AML-193 (cell line): ENCODE measurements at regions not wholly inside any gene's neighbourhood (a gene's known extent, or its start where the extent isn't known, plus 50 kb on each side); places are given as distances from the start of the nearest gene placed in this dataset.
A peak's percentile ranks its signal among the peaks of the same experiment; 100 is the strongest.
"Not testable (repeated sequence)": the region's sequence is repeated elsewhere in the genome, so short reads cannot be mapped to it uniquely, and the experiment has no call there.

ENCODE experiments used
- DNase-seq, 2 experiments: peaks; one replicate each; lab custom pipeline; 2025; lab: John Stamatoyannopoulos, UW

GRCh38 chr18:1671710-1672109, 767.0 kb downstream of the ADCYAP1 start:
- DNase-seq: not testable (repeated sequence)

GRCh38 chr18:1676387-1676786, 771.7 kb downstream of the ADCYAP1 start:
- no peak for DNase-seq

DNA sequence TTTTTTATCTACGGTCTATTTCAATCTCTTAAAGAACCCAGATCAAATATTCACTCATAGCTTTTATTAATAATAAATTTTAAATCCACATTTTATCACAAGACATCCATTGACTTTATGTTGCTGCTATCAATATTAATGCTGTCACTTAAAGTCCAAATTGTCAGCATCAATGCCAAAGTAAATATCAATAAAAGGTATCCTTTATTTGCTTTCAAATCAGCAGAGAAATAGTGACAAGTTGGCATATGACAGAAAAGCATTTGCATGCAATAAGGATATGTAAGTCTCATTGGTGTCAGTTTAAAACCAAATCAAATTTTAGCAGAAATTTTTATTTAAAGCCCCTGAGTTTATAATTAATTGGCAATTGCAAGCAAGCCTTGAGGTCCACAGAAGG, 775.4 kb downstream of the ADCYAP1 start:
- no peak for DNase-seq

DNA sequence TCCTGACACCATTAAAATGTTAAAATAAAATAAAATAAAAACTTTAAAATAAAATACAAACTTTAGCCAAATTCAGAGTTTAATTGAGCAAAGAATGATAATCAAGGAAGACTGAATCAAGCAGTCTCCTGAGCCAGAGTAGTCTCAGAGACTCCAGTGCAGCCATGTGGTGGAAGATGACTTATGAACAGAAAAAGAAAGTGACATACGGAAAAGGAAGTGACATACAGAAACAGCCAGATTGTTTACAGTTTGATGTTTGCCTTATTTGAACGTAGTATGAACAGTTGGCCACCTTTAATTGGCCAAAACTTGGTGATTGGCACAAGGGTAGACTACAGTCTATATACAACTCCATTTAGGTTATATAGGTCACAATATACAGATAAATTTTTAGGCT, 787.2 kb downstream of the ADCYAP1 start:
- no peak for DNase-seq

GRCh38 chr18:1708006-1708405, 803.3 kb downstream of the ADCYAP1 start:
- no peak for DNase-seq

DNA sequence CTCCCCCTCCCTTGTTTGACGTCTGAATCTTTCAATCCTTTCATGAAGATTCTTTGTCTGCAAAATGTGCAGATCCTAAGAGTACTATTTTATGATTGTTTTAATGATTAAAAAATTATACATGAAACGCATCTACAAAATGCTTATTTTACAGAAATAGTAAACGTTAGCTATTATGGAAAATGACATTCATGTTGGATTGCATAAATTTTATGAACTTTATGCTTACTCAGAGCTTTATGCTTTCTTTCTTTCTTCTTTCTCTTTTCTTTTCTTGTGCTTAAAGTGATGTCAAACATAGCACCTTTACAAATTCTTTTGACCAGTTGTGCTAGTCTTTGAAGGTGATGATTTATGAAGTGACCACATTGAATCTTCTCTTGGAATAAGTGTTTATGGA, 805.4 kb downstream of the ADCYAP1 start:
- no peak for DNase-seq

GRCh38 chr18:1732143-1732542, 827.5 kb downstream of the ADCYAP1 start:
- no peak for DNase-seq

- DNase-seq: no peak
These were observed 825.2 kb downstream of the METTL4 start for GRCh38 chr18:1746131-1746530.

DNA sequence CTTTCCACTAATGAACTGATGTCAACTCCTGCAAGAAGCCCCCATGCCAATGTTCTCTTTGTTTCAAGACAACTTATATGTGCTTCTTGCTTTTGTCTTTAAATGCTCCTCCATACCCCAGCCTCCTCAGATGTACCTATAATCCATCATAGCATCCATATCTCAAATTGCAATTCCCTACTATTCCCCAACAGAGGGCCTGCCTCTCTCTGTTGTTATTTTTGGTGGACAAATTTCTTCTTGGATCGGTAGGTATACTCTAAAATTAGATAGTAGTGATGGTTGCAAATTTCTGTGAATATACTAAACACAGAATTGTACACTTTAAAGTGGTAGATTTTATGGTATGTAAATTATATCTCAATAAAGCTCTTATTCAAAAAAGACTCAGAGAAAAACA, 820.1 kb downstream of the METTL4 start:
- DNase-seq: no peak

DNA sequence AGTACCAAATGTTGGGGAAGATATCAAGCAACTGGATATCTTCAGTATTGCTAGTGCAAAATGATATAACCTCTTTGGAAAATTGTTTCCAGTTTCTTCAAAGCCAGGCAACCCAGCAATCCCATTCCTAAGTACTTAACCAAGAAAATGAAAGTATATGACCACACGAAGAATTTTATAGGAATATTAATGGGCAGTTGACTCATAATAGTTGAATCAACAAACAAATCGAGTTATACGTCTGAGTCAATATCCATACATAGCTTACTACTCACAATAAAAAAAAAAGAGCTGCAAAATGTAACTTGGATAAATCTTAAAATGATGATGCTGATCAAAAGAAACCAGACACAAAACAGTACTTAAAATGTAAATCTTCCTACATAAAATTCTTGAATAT, 810.4 kb downstream of the METTL4 start:
- no peak for DNase-seq

DNA sequence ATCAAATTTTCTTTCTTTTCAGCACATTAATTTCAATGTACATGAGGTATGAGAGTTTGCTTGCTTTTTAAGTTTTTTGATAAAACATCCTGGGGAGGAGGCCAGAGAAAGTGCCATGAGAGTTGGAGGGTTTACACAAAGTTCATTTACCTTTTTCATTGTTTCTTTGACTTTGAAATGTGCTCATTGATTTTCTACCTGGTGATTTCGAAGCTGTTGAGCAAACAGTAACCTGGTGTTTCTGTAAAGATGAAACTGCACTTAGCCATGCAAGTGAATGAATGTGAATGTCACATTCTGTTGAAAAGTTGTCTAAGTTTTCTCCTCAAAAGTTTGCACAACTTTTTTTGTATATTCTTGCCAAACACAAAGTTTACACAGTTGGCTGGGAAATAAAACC, 797.0 kb downstream of the METTL4 start:
- DNase-seq: no peak

DNA sequence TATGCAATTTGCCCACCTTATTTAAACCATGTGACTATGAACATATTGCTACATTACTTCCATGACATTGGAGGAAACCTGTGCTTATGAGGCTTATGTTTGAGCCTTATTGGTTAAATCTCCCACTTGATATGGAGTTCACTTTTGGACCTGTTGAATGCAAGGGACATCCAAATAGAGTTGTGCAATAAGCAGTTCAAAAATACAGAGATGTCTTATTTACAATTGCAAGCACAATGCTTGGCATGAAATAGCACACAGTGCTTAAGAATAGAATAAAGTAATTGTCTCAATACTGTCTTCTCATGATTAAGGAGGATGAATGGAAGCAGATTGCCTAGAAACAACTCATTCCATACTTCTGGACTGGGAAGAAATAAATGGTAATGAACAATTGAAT, 793.5 kb downstream of the METTL4 start:
- peak in 1 of 2 experiments; percentile 10 for DNase-seq

GRCh38 chr18:1778496-1779178, 792.7 kb downstream of the METTL4 start:
- no peak for DNase-seq

DNA sequence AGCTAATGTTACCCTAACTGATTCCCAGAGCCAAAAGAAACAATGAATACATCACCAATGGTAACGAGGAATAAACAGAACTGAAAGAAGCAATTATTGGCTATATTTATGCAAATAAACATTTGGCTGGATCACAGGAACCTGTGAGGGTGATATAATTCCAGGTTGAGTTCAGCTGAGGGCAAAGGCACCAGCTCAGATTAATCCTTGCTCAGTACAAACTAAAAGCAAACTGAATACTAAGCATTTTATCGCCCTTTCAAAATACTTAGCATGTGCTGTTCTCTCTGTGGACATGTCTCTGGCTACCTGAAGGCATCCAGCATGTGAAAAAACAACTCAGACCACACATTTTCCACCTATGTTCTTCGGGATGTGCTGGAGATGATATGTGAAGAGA, 791.7 kb downstream of the METTL4 start:
- no peak for DNase-seq

DNA sequence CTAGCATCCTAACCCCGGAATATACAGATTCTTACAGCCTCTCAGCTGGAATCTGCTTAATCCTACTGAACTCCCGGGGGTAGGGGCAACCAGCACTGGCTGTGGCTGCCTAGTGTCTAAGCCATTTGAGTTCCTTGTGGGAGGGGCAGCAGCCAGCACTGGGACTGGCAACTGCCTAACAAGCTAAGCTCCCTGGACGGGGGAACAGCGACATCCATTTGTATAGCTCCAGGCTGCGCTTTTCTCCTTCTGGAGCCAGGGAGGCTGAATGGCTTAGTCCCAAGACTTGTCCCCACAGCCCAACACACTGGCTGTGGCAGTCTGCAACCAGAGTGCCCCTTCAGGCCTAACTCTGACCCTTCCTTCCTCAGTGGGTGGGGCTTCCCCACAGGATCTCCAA, 787.2 kb downstream of the METTL4 start:
- no peak for DNase-seq

DNA sequence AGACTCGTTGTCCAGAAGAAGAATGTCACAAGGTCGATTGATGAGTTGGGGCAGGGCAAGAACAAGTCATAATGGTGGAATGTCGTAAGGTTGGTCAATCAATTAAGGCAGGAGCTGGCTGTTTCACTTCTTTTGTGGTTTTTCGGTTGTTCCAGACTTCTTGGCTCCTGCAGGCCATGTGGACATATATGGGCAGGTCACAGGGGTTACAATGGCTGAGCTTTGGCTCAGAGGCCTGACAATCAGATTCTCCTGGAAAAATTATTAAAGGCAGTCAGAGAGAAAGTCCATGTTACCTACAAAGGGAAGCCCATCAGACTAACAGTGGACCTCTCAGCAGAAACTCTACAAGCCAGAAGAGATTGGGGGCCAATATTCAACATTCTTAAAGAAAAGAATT, 785.3 kb downstream of the METTL4 start:
- DNase-seq: not testable (repeated sequence)

DNA sequence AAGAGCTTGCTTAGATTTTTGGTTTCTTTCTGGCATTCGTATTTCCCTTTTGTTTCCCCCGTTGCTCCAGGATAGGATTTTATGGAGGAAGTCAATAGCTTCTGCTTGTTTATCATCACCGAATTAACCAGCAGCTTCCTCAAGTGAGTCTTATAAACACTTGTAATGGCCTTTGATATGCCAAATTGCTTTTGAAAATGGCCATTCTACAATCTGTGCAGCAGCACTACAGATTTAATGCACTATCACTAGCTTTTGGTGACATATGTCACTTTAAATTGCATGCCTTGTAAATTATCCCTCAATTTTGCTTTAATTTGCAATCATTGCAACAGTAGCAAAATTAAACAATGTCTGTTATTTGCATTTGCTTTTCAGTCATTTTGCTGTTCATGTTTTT, 774.7 kb downstream of the METTL4 start:
- no peak for DNase-seq

GRCh38 chr18:1797235-1797634, 774.1 kb downstream of the METTL4 start:
- no peak for DNase-seq

DNA sequence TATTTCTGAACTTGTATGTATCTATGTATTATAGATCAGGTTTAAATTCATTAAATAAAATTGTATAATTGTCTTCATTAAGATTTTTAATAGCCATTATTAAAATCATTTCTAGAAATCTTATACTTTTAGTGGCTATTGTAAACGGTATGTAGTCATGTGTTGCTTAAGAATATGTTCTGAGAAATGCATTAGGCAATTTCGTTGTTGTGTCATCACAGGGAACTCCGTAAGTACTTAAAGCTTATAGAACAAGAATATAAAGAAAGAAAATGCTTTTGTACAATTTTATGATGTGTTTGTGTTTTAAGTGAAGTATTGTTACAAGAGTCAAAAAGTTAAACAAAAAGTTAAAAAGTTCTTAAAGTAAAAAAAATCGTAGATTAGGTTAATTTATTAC, 765.8 kb downstream of the METTL4 start:
- peak; percentile 32 to 53 for DNase-seq

GRCh38 chr18:1806884-1807615, 764.3 kb downstream of the METTL4 start:
- DNase-seq: no peak

GRCh38 chr18:1811282-1811681, 760.0 kb downstream of the METTL4 start:
- no peak for DNase-seq

DNA sequence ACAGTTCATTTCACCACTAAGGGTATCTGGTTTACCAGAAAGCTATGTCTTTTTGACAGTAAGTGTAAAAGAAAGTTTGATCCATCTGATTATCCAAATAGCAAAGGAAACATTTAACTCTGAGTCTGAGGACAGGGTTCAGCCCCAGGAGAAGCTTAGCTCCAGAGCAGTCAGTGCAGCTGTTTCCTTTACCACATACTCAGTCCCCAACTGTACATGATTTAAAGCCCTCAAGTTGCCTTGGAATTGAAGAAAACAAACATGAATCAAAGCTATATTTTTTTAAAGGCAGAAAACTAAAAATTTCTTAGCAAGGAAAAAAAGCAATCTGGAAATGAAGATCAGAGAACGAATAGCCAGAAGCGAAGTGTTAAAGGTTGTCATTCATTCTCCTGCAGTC, 746.0 kb downstream of the METTL4 start:
- no peak for DNase-seq

DNA sequence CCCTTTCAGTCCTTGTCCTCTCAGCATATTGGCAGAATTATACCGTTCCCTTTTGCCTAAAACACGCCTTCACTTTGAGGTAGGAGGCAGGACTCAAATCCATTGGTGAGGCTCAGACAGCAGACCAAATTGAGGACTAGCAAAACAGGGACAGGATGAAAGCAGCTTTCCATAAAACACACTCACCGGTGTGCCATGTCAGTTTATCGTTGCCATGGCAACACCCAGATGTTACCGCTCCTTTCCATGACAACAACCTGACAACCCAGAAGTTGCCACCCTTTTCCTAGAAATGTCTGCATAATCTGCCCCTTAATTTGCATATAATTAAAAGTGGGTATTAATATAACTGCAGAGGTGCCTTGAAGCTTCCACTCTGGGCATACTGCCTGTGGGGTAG, 730.4 kb downstream of the METTL4 start:
- DNase-seq: no peak

DNA sequence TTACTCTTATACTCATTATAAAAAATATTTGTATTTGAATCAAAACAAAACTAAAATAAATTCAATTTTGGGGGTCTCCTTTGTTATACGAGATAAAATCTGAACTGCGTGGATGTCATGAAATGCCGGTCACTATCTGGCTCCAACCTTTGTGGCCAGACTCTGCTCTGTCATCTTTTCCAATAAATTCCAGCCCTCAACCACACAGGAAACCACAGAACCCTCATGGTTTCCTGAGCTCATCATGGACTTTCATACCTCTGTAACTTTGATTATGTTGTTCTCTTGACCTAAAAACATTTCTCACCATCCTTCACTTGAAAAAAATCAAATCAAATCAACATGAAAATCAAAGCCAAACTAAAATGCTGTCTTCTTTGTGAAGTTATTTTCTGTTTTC, 724.7 kb downstream of the METTL4 start:
- DNase-seq: no peak
